Endothelial cell of hepatic sinusoid (primary cell): ENCODE measurements at regions not wholly inside any gene's neighbourhood (a gene's known extent, or its start where the extent isn't known, plus 50 kb on each side); places are given as distances from the start of the nearest gene placed in this dataset.

Experiments used
- in situ Hi-C: cut with HindIII; loops from 2 replicates; pipeline ENCODE4 v1.10.0; 2017; ENCODE audit warnings: low sequenced_read_pairs

DNA sequence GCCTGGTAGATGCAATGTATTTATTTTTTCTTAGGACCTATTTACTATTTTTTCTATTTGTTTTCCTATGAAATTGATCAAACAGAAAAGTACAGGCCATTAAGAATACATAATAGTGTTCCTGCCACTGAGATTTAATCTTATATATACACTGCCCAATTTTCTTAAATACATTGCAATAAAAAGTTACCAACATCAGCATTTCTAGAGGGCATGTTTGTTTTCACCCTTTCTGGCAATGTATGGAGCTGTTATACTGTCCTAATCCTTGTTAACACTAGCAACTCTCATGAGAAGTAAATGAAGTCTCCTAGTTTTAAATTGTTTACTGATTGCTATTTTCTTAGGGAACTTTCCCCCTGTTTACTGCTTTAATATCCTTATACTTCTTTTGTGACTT, 359.1 kb upstream of the SEMA3A start:
- in situ Hi-C loops = no loop called here

DNA sequence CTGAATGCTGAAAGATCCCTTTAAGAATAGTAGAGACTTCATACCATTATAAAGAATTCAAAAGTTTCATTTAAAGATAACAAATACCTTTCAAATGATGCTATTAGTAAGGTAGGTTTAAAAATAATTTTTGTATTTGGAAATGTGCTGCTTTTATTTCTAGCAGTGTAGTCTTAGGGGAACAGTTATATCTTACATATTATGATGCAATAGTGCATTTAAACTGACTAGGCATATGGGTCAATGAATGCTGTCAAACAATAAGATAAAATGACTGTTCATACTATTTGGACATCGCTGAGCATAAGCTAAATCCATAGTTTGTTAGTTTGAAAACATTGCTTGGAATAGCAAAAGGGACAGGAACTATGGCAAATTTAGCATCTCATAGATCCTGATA, 354.8 kb upstream of the SEMA3A start:
- in situ Hi-C loops = no loop called here

DNA sequence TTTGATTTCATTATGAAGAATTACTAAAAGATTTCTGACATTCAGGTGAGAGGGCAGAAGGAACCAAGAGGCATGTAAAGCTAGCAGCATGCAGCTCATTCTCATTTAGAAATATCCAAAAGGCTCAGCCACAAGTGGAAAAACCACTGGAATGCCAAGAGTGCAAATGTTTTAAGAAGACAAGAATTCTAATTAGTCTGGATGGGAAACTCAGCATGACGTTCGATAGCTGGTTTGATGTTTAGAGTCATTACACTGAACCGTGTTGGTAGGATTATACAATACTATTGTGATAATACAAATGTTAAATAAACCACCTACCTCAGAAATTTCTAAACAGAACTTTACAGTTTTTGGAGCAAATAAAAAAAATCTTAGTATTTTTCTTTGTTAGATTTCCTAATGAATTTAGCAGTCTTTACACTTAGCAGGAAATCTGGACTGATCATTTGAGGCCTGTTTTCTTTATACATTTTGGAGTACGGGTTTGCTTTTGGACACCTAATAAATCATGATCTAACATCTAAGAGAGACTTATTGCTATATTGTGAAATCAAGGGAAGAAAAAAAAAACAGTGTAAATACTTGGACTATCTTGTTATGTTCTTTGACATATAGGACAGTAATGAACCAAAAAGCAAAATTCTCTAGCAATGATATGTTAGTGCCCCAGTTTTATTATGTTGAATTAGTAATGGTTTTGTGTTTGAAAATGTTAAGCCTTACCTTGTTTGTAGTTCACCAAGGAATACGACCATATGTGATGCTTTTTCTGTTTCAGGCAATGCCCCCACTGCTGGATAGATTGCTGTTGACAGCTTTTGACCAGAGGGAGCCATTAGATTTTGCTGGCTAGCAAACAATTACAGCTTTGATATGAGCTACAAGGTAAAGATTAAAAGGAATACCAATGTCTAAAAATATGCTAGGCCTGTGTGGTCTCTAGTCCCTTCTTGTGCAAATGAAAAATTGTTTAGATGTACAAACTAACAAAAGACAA, 354.1 kb upstream of the SEMA3A start:
- in situ Hi-C loops = no loop called here

DNA sequence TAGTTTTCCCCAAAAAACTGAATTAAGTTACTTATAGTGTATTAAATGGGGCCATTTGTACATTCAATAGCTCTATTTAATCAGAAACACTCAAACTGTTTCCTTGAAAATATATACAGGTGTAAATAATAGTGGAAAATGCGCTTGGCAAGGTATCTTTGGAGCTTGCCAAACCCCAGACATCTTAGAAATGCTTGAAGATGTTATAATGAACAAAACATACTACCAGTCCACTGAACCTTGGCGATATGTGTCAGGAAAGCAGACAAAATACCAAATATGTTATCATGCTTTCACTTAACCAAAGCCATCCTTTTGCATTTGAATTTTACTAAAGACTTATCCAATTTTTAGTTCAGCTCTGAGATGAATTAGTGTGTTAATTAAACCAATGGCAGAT, 352.7 kb upstream of the SEMA3A start:
- in situ Hi-C loops = no loop called here

DNA sequence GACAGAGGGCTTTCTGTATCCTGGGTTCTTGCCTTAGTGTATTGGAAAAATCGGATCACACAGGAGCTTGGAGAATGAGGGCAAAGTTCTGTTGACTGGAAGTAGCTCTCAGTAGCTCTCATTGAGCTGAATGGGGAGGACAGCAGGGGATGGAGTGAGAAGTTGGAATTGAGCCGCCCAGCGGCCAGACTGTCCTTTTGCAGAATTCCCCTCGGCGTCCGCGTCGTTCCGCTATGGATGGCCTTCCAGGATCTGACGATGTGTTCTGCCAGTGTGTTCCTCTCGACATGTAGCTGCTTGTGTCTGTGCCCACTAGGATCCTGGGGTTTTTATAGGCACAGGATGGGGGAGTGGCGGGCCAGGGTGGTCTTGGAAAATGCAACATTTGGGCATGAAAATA, 351.8 kb upstream of the SEMA3A start:
- in situ Hi-C loops = no loop called here

DNA sequence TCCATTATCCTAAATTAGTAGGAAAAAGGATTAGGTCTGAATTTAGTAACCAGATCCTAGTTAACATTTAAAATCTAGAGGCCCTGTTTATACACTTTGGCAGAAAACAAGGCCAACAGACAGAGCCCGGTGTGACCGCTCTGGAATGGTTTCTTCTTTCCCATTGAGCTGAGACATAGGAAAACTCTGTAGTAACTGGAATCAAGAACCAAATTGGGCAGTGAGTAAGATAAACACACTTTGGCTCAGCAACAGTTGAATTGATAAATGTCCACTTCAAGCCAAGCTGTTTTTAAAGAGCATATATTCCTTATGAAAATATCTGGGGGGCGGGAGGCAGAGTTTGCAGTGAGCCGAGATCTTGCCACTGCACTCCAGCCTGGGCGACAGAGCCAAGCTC, 343.7 kb upstream of the SEMA3A start:
- in situ Hi-C loops = no loop called here

DNA sequence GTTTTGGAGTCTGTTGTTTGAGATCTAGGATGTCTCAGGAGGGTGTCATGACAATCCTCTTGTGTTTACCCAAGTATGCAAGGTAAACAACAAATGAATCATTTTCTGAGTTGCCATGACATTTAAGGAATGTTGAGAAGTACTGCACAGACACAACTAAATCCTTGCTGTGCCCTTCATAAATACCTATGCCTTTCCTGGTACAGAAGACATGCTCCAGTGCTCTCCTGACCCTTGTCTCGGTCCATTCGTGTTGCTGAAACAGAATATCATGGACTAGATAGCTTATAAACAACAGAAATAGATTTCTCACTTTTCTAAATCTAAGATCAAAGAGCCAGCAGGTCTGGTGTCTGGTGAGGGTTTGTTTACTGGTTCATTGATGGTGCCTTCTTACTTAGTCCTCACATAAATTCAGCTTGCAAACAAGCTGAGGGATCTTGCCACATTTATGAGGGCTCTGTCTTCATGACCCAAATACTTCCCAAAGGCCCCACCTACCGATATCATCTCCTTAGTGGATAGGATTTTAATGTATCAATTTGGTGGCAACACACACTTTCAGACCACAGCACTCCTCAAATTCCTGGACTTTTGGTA, 341.8 kb upstream of the SEMA3A start:
- in situ Hi-C loops = no loop called here

DNA sequence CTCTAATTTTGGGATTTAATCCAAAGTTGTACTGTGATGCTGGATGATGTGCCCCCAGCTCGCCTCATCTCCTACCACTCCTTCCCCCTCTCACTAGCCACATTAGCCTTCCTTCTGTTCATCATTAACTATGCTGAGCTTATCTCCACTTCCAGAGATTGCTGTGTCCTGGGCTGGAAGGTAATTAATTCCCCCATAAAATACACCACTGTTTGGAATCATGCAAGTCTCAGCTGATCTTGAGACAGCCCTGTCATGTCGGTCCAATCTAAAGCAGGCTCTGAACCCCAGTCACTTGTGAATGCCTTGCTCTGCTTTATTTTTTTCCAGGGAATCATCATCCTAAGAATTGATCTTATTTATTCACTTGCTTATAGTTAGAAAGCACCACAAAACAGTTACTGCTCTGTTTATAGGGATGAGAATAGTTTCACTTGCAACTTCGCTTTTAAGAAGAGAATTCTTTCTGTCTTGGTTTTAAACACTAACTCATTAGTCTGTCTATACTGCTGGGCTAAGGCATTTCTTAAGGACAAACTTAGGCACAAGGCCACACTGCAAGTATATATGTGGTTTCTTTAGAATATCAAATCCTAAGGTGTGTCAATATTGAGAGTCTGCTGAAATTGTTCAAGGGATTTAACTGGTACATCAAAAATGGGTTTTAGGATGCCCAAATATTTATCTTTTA, 341.1 kb upstream of the SEMA3A start:
- in situ Hi-C loops = no loop called here

DNA sequence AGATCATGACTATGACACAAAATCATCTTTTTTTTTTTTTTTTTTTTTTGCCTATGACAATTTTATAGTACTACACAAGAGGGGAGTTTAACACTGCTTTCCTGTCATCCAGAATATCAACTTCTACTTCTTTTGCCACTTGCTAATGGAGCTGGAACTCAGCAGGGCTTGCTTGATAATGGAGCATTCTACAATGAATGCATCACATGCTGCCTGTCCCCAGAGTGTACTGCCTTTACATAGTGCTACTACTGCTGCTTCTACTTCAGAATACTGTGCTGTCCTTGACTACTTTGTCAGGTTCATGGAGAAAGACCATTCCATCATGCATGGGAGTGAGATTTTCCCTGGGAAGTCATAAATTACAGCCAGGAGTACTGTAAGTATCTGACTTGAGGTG, 338.6 kb upstream of the SEMA3A start:
- in situ Hi-C loops = loop anchor here (5.0 kb wide), 1 partner anchor 34 kb away; no protein-coding TSS in a partner anchor

DNA sequence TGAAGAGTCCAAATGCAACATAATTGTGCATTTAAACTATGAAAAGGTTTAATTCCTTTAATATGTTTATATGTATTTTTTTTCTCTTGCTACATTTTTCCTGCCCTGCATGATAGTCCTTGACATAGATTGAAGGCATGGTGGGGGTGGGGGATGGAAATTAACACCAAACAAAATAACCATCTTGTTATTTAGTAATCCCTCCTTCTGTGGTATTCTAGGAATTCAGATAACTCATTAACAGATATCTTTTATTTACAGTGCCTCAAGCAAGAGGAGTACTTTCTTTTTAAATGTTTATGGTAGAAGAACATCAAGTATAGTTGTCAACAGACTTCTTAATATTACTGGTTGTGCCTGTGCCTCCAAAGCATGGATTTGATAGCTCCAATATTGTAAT, 337.6 kb upstream of the SEMA3A start:
- in situ Hi-C loops = loop anchor here (5.0 kb wide), 1 partner anchor 35 kb away; no protein-coding TSS in a partner anchor

DNA sequence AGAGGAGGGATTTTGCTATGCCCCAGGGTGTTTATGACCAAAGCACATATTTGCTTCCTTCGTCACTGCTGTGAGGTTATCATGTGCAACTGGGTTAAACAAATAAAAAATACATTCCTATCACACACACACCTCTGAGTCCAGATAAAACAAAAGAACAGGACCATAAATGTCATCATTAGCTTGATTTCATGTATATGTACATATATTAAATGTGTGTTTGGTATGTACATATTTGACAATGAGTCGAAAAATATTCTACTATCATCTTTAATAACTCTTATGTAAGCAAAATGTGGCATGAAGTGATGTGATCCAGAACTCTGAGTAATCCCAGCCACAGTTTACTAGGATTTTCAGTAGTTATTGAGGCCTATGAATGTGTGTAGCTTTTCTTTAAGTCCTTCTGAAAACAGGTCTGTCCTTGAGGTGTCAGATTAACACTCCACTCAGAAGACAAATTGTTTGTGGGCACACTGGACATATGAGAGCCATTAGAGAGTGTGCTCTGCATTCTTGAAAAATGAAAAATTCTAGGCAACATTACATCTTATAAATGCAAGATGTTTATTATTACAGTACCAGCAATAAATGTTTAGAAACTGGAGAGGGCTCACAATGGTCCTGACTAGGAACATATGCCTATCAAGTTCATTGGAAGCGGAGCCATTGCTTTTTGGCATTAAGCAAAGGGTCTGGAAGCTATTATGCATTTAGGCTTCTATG, 335.1 kb upstream of the SEMA3A start:
- in situ Hi-C loops = loop anchor here (5.0 kb wide), 1 partner anchor 38 kb away; no protein-coding TSS in a partner anchor

DNA sequence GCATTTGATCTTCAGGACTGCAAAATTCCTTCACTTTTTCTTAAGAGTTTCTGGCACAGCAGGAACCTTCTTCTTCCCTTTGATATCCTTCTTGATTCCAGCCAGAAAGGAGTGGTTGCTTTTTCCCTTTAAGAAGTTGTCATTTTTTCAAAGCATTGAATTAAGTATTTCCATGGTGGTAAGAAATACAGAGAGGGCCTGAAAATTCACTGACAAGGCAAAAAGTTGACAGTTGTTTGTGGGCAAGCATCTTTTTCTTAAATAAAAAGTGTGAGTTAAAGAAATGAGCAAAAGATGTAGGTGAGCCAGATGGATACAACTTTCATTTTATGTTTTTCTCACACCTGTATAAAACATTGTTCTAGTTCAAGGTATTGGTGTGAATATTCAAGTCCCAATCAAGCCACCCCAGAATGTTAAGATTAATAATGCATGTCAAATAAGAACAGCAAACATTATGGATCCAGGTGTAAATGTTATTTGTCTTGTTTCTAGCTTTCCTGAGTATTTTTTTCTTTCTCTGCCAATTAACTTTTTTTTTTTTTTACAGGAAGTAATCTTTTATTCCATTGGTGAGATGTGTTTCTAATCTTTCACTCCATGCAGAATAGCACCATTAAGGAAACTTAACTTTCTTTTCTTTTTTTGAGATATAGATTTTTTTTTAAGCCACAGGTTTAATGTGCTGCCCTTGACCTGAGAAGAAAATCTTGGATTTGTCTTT, 334.3 kb upstream of the SEMA3A start:
- in situ Hi-C loops = no loop called here

DNA sequence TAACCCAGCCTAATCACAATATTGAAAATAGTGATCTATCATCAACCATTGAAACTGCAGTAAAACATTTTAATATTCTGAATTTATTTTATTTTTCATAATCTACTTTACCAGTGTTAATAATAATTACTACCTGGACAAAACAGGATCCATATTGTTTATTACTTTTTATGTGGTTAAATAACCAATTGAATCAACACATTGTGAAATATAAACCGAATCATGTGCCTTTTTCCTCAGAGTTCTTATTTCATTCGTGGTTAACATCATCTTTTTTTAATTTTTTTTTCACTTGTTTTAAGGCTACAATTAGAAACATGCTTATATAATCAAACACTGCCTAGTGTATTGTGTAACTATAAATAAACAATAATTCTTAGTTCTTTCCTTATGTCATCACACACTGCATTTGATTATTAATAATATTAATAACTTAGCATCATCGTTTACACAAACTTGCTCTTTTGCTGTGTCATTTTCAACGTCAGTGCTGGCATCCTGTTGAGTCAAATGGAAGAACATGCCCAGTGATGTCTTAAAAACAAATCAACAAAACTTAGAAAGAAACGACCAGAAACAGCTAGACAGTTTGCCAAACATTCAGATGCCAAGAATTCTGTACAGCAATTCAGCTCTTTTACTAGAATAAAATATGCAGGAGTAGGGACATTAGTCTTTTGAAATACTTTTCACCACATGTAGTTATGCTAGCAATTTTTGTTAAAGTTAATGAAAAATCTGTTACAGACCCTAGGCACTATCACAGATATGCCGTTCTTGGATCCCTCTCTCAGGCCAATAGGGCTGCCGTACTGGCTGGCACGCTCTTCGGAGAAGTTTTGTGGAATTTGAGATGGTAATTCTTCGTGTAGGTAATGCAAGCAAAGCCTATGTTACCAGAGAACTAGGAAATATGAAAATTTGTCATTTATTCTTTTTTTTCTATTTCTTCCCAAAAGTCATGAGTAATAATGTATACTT, 330.4 kb upstream of the SEMA3A start:
- in situ Hi-C loops = no loop called here

DNA sequence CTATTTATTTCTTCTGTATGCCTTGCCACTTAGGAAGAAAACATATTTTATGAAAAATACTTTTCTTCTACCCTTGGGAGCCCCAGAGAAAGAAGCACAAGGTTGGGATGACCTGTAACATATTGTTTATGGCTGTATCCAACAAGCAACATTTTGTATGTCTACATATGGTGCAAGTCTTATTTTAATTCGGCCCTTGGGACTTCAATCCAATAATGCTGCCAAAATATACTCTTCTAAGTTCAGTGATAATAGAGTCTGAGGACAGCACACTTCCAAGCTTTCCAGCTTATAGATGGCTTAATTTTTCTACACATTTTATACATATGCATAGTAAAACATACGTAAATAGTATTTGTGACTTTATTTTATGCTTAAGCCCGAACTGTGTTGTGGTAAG, 318.5 kb upstream of the SEMA3A start:
- in situ Hi-C loops = no loop called here

DNA sequence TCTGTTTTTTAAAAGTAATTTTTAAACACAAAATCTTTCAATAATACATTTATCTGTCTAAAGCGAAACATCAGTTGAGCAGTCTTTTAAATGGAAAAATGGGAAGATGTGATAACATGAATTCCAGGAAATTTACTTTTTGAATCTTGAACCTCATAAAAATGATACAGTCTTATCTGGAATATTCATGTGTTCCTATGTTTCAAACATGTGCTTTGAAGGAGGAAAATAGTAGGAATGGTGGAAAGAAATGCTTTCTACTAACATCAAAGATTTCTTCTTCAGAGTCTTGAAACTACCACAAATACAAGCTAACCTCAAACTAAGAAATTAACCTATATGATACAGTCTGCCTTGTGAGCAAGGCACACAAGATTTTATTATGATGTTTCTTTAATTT, 317.5 kb upstream of the SEMA3A start:
- in situ Hi-C loops = no loop called here

DNA sequence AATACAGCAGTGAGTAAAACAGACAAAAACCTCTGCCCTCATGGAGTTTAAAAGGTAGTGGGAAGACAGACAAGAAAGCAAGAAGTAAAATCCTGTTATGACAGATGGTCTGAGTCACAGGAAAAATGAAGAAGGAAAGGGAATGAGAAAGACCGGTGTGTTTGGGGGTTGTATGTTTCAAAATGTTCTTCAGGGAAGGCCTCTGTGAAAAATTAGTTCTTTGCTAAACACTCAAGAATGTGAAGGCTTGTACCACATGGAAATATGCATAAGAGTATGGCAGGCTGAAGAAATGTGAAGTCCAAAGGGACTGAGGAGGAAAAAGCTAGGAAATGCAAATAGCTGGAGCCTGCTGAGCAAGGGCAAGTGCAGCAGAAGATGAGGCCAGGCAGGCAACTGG, 315.9 kb upstream of the SEMA3A start:
- in situ Hi-C loops = no loop called here

DNA sequence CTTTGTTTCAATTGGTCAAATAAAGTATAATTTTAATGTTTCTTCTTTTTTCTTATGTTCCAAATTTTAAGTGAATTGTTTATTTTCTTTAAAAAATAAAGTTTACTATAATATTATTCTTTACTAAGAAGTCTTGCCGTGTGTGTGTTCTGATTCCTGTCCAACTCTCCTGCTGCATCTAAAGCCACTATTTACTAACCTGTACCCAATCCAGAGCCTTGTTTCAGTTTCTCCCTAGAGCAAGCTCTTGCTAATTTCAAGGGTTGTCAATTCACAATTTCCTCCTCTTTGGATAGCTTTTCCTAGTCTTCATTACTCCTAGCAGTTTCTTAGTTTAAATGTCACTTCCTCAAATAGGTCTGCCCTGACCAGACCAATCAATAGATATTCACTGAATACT, 314.9 kb upstream of the SEMA3A start:
- in situ Hi-C loops = no loop called here

DNA sequence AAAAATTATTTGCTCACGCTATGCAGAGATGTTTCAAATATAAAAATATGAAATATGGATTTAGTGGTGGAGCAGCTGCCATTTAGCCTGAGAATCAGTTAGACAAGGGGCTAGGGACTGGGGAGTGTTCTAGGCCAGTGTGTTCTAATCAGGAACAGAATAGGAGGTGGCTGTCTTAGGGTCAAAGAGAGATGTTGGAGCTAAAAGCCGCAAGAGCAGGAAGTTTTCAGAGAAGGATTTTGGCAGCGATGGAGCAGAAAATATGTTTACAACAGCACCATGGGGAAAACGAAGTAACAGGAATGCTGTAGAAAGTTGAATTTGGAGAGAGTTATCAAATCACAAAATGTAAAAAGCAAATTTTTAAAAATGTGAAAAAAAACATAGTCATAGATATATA, 314.0 kb upstream of the SEMA3A start:
- in situ Hi-C loops = no loop called here

DNA sequence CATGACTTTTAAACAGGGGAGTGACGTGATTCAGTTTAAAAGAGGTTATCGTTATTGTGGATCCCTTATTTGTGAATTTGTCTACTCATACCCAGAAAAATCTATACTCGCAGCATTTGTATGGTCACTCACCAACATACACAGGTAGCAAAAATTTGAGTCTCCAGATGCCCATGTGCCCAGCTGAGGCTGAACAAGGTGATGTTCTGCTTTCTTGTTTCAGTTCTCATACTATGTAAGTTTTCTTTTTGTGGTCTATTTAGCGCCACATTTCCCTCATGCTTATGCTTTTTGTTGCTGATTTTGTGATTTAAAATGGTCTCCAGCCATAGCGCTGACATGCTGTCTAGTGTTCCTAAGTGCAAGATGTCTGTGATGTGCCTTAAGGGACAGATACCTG, 312.9 kb upstream of the SEMA3A start:
- in situ Hi-C loops = no loop called here
